Brain microvascular endothelial cell (primary cell): ENCODE measurements at regions not wholly inside any gene's neighbourhood (a gene's known extent, or its start where the extent isn't known, plus 50 kb on each side); places are given as distances from the start of the nearest gene placed in this dataset.
A peak's percentile ranks its signal among the peaks of the same experiment; 100 is the strongest.

Experiments used
- DNase-seq: peaks from one replicate; pipeline ENCODE4 v3.0.0-alpha.2; 2020
- H3K27ac ChIP-seq: fragments of 250-450 bp; sonication (Bioruptor Pico); 2 replicates; pipeline ENCODE4 v1.5.1; 2020; ENCODE audit warnings: mild to moderate bottlenecking, moderate library complexity
- H3K27me3 ChIP-seq: fragments of 250-450 bp; sonication (Bioruptor Pico); replicated peaks from 2 replicates; pipeline ENCODE4 v1.5.1; 2020; ENCODE audit warnings: mild to moderate bottlenecking
- H3K36me3 ChIP-seq: fragments of 250-450 bp; sonication (Bioruptor Pico); replicated peaks from 2 replicates; pipeline ENCODE4 v1.5.1; 2020; ENCODE audit warnings: mild to moderate bottlenecking
- H3K4me3 ChIP-seq: 2 replicates; pipeline ENCODE4 v1.5.1; 2011; ENCODE audit warnings: low read depth, mild to moderate bottlenecking, control low read depth, low read length, moderate library complexity
- in situ Hi-C: cut with HindIII; loops from 2 replicates; pipeline ENCODE4 v1.10.0; 2017; ENCODE audit warnings: low sequenced_read_pairs, low pct_ligation_motif_present
- TF ChIP-seq, protein P1 (sequence below): IDR thresholded peaks from 2 replicates; pipeline ENCODE4 v1.5.1; 2011; ENCODE audit warnings: low read depth, mild to moderate bottlenecking, moderate library complexity, low read length, control low read depth, inconsistent platforms; ENCODE audit errors: missing control alignments

DNA sequence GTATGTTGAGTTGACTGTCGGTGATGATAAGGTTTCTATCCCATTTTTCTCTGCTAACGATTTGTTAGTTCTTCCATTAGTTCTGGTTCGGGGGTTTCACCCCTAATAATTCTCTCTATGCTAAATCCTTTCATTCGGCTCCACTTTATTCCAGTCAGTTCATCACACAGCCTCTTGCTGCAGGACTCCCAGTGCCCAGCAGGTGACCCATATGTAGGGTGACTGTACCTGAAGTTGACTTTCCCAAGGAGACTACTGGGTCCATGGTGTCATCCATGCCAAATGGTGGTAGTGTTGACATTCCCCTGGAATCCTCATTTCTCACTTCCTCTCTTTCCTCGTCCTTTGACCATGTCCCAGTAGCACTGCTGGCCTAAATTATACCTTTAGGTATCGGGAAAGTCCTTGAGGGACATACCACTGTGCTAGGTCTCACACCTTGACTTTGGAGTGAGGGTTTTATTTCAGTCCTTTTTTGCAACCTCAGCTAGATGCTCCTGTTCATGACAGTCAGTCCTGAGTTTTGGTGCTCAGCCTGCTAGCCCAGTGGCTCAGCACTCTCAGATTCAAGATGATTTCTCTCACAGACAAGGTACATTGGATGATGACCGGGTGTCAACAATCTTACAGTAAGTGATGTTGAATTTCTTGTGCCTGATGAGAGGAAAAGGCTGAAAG, 105.1 kb upstream of the ARHGAP24 start:
- Histone ChIP-seq H3K27ac (no peak overlapping the region), H3K27me3 (no peaks in the 10 kb centered on the region), H3K4me3 (no peak overlapping the region), H3K36me3 (no peaks in the 10 kb centered on the region)
- TF ChIP-seq, protein P1, sequence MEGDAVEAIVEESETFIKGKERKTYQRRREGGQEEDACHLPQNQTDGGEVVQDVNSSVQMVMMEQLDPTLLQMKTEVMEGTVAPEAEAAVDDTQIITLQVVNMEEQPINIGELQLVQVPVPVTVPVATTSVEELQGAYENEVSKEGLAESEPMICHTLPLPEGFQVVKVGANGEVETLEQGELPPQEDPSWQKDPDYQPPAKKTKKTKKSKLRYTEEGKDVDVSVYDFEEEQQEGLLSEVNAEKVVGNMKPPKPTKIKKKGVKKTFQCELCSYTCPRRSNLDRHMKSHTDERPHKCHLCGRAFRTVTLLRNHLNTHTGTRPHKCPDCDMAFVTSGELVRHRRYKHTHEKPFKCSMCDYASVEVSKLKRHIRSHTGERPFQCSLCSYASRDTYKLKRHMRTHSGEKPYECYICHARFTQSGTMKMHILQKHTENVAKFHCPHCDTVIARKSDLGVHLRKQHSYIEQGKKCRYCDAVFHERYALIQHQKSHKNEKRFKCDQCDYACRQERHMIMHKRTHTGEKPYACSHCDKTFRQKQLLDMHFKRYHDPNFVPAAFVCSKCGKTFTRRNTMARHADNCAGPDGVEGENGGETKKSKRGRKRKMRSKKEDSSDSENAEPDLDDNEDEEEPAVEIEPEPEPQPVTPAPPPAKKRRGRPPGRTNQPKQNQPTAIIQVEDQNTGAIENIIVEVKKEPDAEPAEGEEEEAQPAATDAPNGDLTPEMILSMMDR = peak; percentile 37
- DNase-seq = no peak
- in situ Hi-C loops = no loop called here

DNA sequence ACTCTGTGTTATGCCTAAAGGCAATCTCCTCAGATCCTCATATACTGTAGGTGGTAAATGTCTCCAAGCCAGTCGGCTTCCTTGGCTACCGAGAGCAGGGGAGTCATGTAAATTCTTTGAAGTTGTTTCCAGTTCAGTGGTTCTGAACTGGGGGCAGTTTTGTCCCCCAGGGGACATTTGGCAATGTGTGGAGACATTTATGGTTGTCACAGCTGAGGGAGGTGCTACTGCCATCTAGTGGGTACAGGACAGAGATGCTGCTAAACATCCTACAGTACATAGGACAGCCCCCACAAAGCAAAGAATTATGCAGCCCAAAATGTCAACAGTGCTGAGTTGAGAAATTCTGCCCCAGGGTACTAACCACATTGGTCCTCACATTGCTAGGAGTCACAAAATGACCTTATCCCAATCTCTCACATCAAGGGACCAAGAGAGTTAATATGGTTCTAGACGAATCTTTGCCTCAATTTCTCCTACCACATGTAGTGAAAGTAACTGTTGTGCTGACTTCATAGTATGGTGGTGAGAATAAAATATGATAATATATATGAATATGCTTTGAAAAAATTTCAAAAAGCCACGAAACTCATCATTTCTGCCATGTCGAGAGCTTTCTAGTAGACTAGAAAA, 104.4 kb upstream of the ARHGAP24 start:
- in situ Hi-C loops = no loop called here
- H3K27me3 ChIP-seq = no peaks in the 10 kb centered on the region
- TF ChIP-seq, protein P1 = peak; percentile 92
- H3K36me3 ChIP-seq = no peaks in the 10 kb centered on the region
- DNase-seq = peak; percentile 53
- H3K4me3 ChIP-seq = no peak overlapping the region
- no peak overlapping the region for H3K27ac ChIP-seq

DNA sequence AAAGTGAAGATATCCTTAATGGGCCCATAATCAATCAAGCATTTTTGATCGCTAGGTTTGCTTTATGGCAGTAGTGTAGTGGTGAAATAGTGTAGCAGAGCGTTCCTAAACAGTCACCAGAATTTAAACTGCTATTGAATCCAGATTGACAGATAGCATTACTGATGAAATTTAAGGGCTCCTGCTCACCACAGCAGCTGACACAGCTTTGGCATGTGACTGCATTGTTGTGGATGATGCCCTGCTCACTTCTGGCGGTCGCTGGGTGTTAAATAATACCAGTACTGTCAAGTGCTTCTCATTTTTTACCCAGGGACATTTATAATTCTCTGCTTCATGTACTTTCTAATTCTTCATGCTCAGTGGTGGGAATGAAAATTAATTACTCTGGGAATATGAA, 102.0 kb upstream of the ARHGAP24 start:
- Histone ChIP-seq H3K4me3 (no peak overlapping the region), H3K27ac (no peak overlapping the region), H3K36me3 (no peaks in the 10 kb centered on the region), H3K27me3 (no peaks in the 10 kb centered on the region)
- DNase-seq = no peak
- TF ChIP-seq, protein P1 = no peak
- in situ Hi-C loops = no loop called here

DNA sequence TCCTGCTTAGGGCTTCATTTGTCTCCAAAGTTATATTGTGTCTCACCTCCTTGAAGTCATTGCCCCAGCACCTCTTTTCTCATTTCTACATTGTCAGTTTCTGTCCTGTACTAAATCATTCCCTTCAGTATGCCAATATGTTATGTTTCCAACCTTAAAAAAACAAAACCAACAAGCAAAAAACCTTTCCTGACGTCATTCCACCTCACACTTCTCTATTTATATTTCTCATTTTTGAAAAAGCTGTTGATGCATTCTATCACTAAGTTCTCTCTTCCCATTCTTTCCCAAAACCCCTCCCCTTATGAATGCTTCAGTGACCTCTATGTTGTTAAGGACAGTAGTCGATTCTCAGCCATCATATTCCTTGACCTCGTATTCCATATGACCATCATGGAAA, 98.7 kb upstream of the ARHGAP24 start:
- DNase-seq = no peak
- in situ Hi-C loops = no loop called here
- H3K36me3 ChIP-seq = no peaks in the 10 kb centered on the region
- no peak overlapping the region for H3K4me3 ChIP-seq
- TF ChIP-seq, protein P1 = no peak
- H3K27me3 ChIP-seq = no peaks in the 10 kb centered on the region
- H3K27ac ChIP-seq = no peak overlapping the region

DNA sequence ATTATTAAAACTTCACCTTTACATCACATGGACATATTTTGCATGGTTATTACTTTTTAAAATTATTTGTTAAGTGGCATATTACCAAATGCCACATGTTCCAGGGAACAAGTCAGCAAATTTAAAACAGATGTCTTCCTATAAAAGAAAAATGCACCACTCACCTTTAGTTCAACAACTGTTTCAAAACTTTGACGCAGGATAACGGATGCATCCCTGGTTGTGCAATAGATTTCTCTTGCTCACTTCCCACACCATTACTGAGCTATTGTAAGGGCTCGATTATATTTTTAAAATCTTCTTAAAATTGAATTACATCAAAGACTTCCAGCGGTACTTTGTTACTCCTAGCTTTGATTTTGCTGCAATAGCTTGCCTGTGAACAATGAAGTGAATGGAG, 93.0 kb upstream of the ARHGAP24 start:
- H3K27ac ChIP-seq = no peak overlapping the region

More for the DNA sequence above, 93.0 kb upstream of the ARHGAP24 start:
- TF ChIP-seq, protein P1 = no peak
- Histone ChIP-seq H3K36me3 (no peaks in the 10 kb centered on the region), H3K4me3 (no peak overlapping the region), H3K27me3 (no peaks in the 10 kb centered on the region)
- in situ Hi-C loops = no loop called here
- no peak for DNase-seq
